ENCODE measurements at regions not wholly inside any gene's neighbourhood (a gene's known extent, or its start where the extent isn't known, plus 50 kb on each side); places are given as distances from the start of the nearest gene placed in this dataset.

DNA sequence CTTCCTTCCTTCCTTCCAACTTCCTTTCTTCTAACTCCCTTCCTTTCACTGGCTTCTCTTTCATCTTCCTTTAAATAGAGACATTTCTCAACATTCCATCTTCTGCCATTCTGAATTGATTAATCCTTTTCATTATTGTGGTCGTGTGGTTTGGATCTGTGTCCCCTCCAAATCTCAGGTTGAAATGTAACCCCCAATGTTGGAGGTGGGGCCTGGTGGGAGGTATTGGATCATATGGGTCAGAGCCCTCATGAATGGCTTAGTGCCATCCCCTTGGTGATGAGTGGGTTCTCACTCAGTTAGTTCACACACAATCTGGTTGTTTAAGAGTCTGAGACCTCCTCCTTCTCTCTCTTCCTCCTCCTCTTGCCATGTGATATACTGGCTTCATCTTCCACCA, 130.9 kb upstream of the SV2C start:
- no peaks in the 10 kb centered on the region for H3K4me1 ChIP-seq (ENCODE audit: insufficient read depth, low read length)
- no peaks in the 10 kb centered on the region for H3K27me3 ChIP-seq (ENCODE audit: insufficient read depth, low read length)
- TF ChIP-seq, protein P1, sequence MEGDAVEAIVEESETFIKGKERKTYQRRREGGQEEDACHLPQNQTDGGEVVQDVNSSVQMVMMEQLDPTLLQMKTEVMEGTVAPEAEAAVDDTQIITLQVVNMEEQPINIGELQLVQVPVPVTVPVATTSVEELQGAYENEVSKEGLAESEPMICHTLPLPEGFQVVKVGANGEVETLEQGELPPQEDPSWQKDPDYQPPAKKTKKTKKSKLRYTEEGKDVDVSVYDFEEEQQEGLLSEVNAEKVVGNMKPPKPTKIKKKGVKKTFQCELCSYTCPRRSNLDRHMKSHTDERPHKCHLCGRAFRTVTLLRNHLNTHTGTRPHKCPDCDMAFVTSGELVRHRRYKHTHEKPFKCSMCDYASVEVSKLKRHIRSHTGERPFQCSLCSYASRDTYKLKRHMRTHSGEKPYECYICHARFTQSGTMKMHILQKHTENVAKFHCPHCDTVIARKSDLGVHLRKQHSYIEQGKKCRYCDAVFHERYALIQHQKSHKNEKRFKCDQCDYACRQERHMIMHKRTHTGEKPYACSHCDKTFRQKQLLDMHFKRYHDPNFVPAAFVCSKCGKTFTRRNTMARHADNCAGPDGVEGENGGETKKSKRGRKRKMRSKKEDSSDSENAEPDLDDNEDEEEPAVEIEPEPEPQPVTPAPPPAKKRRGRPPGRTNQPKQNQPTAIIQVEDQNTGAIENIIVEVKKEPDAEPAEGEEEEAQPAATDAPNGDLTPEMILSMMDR (conservative IDR thresholded peaks at IDR 0.05) = no peak

More for the DNA sequence above, 130.9 kb upstream of the SV2C start:
- Mint-ChIP-seq H3K27me3 (ENCODE audit: low read depth) (no peaks in the 10 kb centered on the region; the same call in 1 of the 2 replicates), H3K9me3 (peaks cover 2 to 33% of the 10 kb centered on the region in 2 experiments; a peak in 4 of 5 replicates), H3K4me3 (no peak overlapping the region), H3K27ac (no peak overlapping the region), H3K36me3 (ENCODE audit: insufficient read depth in 1 of 3, low read depth in 3 of 3) (no peaks in the 10 kb centered on the region), H3K4me1 (no peaks in the 10 kb centered on the region)
- H3K18ac ChIP-seq (ENCODE audit: insufficient read length, low read depth, low read length) = no peak overlapping the region
- H2BK5ac ChIP-seq (ENCODE audit: insufficient read length, low read length) = no peak overlapping the region
- H3K4ac ChIP-seq (ENCODE audit: low read depth, low read length) = no peak overlapping the region
- H2AFZ ChIP-seq (ENCODE audit: low read length) = no peak overlapping the region
- no peak overlapping the region for H2BK20ac ChIP-seq (ENCODE audit: low read depth, low read length, poor library complexity, severe bottlenecking)
- no peak overlapping the region for H2AK5ac ChIP-seq (ENCODE audit: insufficient read length, low read length)
- no peak overlapping the region for H3K56ac ChIP-seq (ENCODE audit: insufficient read length, low read depth, low read length)
- H2BK12ac ChIP-seq (ENCODE audit: insufficient read length, low read depth, low read length) = no peak overlapping the region
- no peak overlapping the region for H3K4me2 ChIP-seq (ENCODE audit: insufficient read depth, insufficient read length, low read length)
- no peak overlapping the region for H3T11ph ChIP-seq (ENCODE audit: low read length)
- H3K9me3 ChIP-seq (ENCODE audit: control insufficient read depth, low read depth, low read length) = no peaks in the 10 kb centered on the region
- no peaks in the 10 kb centered on the region for H3K79me1 ChIP-seq (ENCODE audit: insufficient read depth, low read depth, low read length, poor library complexity, severe bottlenecking)
- H3K79me2 ChIP-seq (ENCODE audit: insufficient read depth, low read length) = no peaks in the 10 kb centered on the region
- H4K5ac ChIP-seq (ENCODE audit: insufficient read length, low read depth, low read length) = no peak overlapping the region
- no peak for DNase-seq
- no peak overlapping the region for H4K91ac ChIP-seq (ENCODE audit: insufficient read length, low read depth, low read length)
- H4K8ac ChIP-seq (replicated peaks; ENCODE audit: insufficient read length, low read depth, low read length) = no peak overlapping the region
- no peak overlapping the region for H3K9ac ChIP-seq (ENCODE audit: extremely low read depth, insufficient read length, low read length)
- no peak overlapping the region for H3K27ac ChIP-seq (ENCODE audit: insufficient read length, low read depth, low read length)
- H2BK15ac ChIP-seq (ENCODE audit: low read depth, low read length) = no peak overlapping the region
- H3K23ac ChIP-seq (ENCODE audit: insufficient read length, low read depth, low read length) = no peak overlapping the region
- no peaks in the 10 kb centered on the region for H3K23me2 ChIP-seq (ENCODE audit: insufficient read length, low read depth, low read length, poor library complexity, severe bottlenecking)
- no peak overlapping the region for H3K14ac ChIP-seq (ENCODE audit: insufficient read depth, low read length)
- no peaks in the 10 kb centered on the region for H4K20me1 ChIP-seq (ENCODE audit: control insufficient read depth, insufficient read depth, insufficient read length)
- no peak overlapping the region for H2BK120ac ChIP-seq (ENCODE audit: low read depth, low read length, poor library complexity, severe bottlenecking)
- WGBS (ENCODE audit: extremely low coverage, insufficient read length, low lambda C conversion rate) = no CpG with 5 or more reads among the region's 1 CpG

Data from H9 (cell line).